NB4 (cell line): ENCODE measurements at regions not wholly inside any gene's neighbourhood (a gene's known extent, or its start where the extent isn't known, plus 50 kb on each side); places are given as distances from the start of the nearest gene placed in this dataset.

ENCODE experiments used
- CTCF ChIP-seq: IDR thresholded peaks from one replicate; pipeline ENCODE4 v1.5.1; 2012; ENCODE audit warnings: low read depth, low read length
- MAX ChIP-seq: IDR thresholded peaks from 2 replicates; pipeline ENCODE4 v1.6.1; 2011; ENCODE audit warnings: low read depth, low read length
- POLR2A ChIP-seq: IDR thresholded peaks from 2 replicates; pipeline ENCODE4 v1.6.1; 2011; ENCODE audit warnings: mild to moderate bottlenecking; ENCODE audit not compliant: insufficient read length; ENCODE audit errors: extremely low read depth

- TF ChIP-seq CTCF (no peak), POLR2A (no peak), MAX (no peak)
These were observed 486.4 kb upstream of the DAB1 start for GRCh38 chr1:57910305-57910704.
